GM23338 (cell line): ENCODE measurements at regions not wholly inside any gene's neighbourhood (a gene's known extent, or its start where the extent isn't known, plus 50 kb on each side); places are given as distances from the start of the nearest gene placed in this dataset.

Experiments used
- ATAC-seq: fragments of 200-7000 bp; cut with Tn5 transposase; 3 replicates; pipeline ENCODE4 v1.9.1; 2020
- DNase-seq: peaks from one replicate; pipeline ENCODE4 v3.0.0-alpha.2; 2015; ENCODE audit warnings: low spot score
- H2AFZ ChIP-seq: fragments of 200-600 bp; sonication (generic); 2 replicates; pipeline ENCODE4 v1.8.0; 2016; ENCODE audit warnings: antibody characterized with exemption, mild to moderate bottlenecking, moderate library complexity
- H3F3A ChIP-seq: fragments of 200-600 bp; sonication (generic); replicated peaks from 2 replicates; pipeline ENCODE4 v1.8.0; 2017; ENCODE audit warnings: antibody characterized with exemption, mixed run types, low read depth
- H3K27ac ChIP-seq: fragments of 200-600 bp; sonication (generic); 2 replicates; pipeline ENCODE4 v1.6.1; 2016; ENCODE audit warnings: low read depth
- H3K27me3 ChIP-seq: fragments of 200-600 bp; sonication (generic); 2 replicates; pipeline ENCODE4 v1.8.0; 2016; ENCODE audit warnings: mild to moderate bottlenecking, mixed run types, moderate library complexity; ENCODE audit not compliant: insufficient read depth
- H3K36me3 ChIP-seq: fragments of 200-600 bp; sonication (generic); 2 replicates; pipeline ENCODE4 v1.8.0; 2016; ENCODE audit warnings: mild to moderate bottlenecking; ENCODE audit not compliant: insufficient read depth
- H3K4me1 ChIP-seq: fragments of 200-600 bp; sonication (generic); 2 replicates; pipeline ENCODE4 v1.8.0; 2016; ENCODE audit warnings: mild to moderate bottlenecking, moderate library complexity; ENCODE audit not compliant: insufficient read depth
- H3K4me2 ChIP-seq: fragments of 200-600 bp; sonication (generic); 2 replicates; pipeline ENCODE4 v1.7.1; 2017; ENCODE audit warnings: mixed run types
- H3K4me3 ChIP-seq: fragments of 200-600 bp; sonication (generic); 2 replicates; pipeline ENCODE4 v1.6.1; 2016; ENCODE audit warnings: mixed run types
- H3K79me2 ChIP-seq: fragments of 200-600 bp; sonication (generic); replicated peaks from 2 replicates; pipeline ENCODE4 v1.8.0; 2017; ENCODE audit warnings: mild to moderate bottlenecking; ENCODE audit not compliant: insufficient read depth
- H3K9me2 ChIP-seq: fragments of 200-600 bp; sonication (generic); 2 replicates; pipeline ENCODE4 v1.8.0; 2017; ENCODE audit not compliant: insufficient read depth
- H4K20me1 ChIP-seq: fragments of 200-600 bp; sonication (generic); replicated peaks from 2 replicates; pipeline ENCODE4 v1.8.0; 2017; ENCODE audit warnings: mild to moderate bottlenecking; ENCODE audit not compliant: insufficient read depth
- H3K27ac Mint-ChIP-seq: 2 replicates; pipeline ENCODE4 v1.8.0; 2020; ENCODE audit warnings: inconsistent platforms, mild to moderate bottlenecking, moderate library complexity, mixed read lengths
- H3K27me3 Mint-ChIP-seq: 3 replicates; pipeline ENCODE4 v1.8.0; 2022; ENCODE audit warnings: low read depth, mild to moderate bottlenecking, moderate library complexity, mixed read lengths, inconsistent platforms; ENCODE audit not compliant: insufficient read depth, poor library complexity
- H3K36me3 Mint-ChIP-seq: 3 replicates; pipeline ENCODE4 v1.8.0; 2021; ENCODE audit warnings: low read depth, mild to moderate bottlenecking, inconsistent platforms, moderate library complexity, mixed read lengths
- H3K4me1 Mint-ChIP-seq: 3 replicates; pipeline ENCODE4 v1.8.0; 2020; ENCODE audit warnings: mild to moderate bottlenecking, inconsistent platforms, mixed read lengths
- H3K4me3 Mint-ChIP-seq: 3 replicates; pipeline ENCODE4 v1.8.0; 2021; ENCODE audit warnings: moderate library complexity, mild to moderate bottlenecking, inconsistent platforms, mixed read lengths
- H3K9me3 Mint-ChIP-seq: 3 replicates; pipeline ENCODE4 v1.8.0; 2020; ENCODE audit warnings: moderate library complexity, mild to moderate bottlenecking, inconsistent platforms, mixed read lengths
- CREB1 ChIP-seq: fragments of 250-450 bp; sonication (Bioruptor Pico); IDR thresholded peaks from 2 replicates; pipeline ENCODE4 v1.5.0; 2020; ENCODE audit warnings: low read depth, mild to moderate bottlenecking, moderate library complexity
- CTCF ChIP-seq, 2 experiments: fragments of 200-600 bp in 1 of 2; sonication (generic) in 1 of 2; conservative IDR thresholded peaks; 2 replicates each; pipeline versions ENCODE4 v1.5.1 to v1.6.1; 2016 to 2017; ENCODE audit warnings: antibody characterized with exemption in 2 of 2, low read depth in 2 of 2, mild to moderate bottlenecking in 2 of 2, moderate library complexity in 1 of 2
- ETS1 ChIP-seq: IDR thresholded peaks from 2 replicates; pipeline ENCODE4 v1.6.1; 2016; ENCODE audit warnings: antibody characterized with exemption
- EZH2 ChIP-seq: fragments of 200-600 bp; sonication (generic); IDR thresholded peaks from one replicate; pipeline ENCODE4 v1.8.0; 2017; ENCODE audit warnings: antibody characterized with exemption, mild to moderate bottlenecking, low read depth; ENCODE audit not compliant: unreplicated experiment
- EZH2phosphoT487 ChIP-seq: fragments of 200-600 bp; sonication (generic); IDR thresholded peaks from one replicate; pipeline ENCODE4 v1.8.1; 2018; ENCODE audit warnings: antibody characterized with exemption; ENCODE audit not compliant: unreplicated experiment
- JUNB ChIP-seq: IDR thresholded peaks from one replicate; pipeline ENCODE4 v1.6.1; 2016; ENCODE audit warnings: antibody characterized with exemption; ENCODE audit not compliant: unreplicated experiment
- POLR2AphosphoS5 ChIP-seq: IDR thresholded peaks from 2 replicates; pipeline ENCODE4 v1.6.1; 2016; ENCODE audit warnings: antibody characterized with exemption, low read depth
- REST ChIP-seq: IDR thresholded peaks from one replicate; pipeline ENCODE4 v1.6.1; 2018; ENCODE audit warnings: antibody characterized with exemption; ENCODE audit not compliant: unreplicated experiment
- ZNF114 ChIP-seq: fragments of 250-450 bp; sonication (Bioruptor Pico); IDR thresholded peaks from 2 replicates; pipeline ENCODE4 v1.5.0; 2020; ENCODE audit warnings: mild to moderate bottlenecking, moderate library complexity
- ZNF462 ChIP-seq: fragments of 250-450 bp; sonication (Bioruptor Pico); IDR thresholded peaks from 2 replicates; pipeline ENCODE4 v1.5.0; 2020; ENCODE audit warnings: mild to moderate bottlenecking, moderate library complexity

- TF ChIP-seq ETS1 (no peak), CREB1 (CRISPR knock-in tag) (no peak), ZNF462 (no peak), ZNF114 (no peak)
These were observed 278.4 kb downstream of the PARN start (continued) for GRCh38 chr16:14351647-14352046.

GRCh38 chr16:14350626-14351025 lies 279.4 kb downstream of the PARN start:
- H3K4me1 ChIP-seq = peaks cover 6% of the 10 kb centered on the region
- peaks cover 10% of the 10 kb centered on the region for H3K4me1 Mint-ChIP-seq
- H3K4me3 Mint-ChIP-seq = no peak overlapping the region
- H3K4me3 ChIP-seq = no peak overlapping the region
- H3K27me3 ChIP-seq = no peaks in the 10 kb centered on the region
- H3K27ac ChIP-seq = no peak overlapping the region
- H3K27me3 Mint-ChIP-seq = peaks cover 9% of the 10 kb centered on the region
- no peak for ATAC-seq
- H3K36me3 ChIP-seq = no peaks in the 10 kb centered on the region
- H3K4me2 ChIP-seq = no peak overlapping the region
- H3K27ac Mint-ChIP-seq = no peak overlapping the region
- peaks cover 3% of the 10 kb centered on the region; the same call in 2 of the 3 replicates for H3K9me3 Mint-ChIP-seq
- H3F3A ChIP-seq = no peaks in the 10 kb centered on the region
- H3K79me2 ChIP-seq = no peaks in the 10 kb centered on the region
- no peak for DNase-seq
- H3K9me2 ChIP-seq = 0 out of 2 replicates have a peak, but pooled peaks cover 3% of the 10 kb centered on the region
- H3K36me3 Mint-ChIP-seq = no peaks in the 10 kb centered on the region
- H4K20me1 ChIP-seq = no peaks in the 10 kb centered on the region
- peak overlapping the region; percentile 86; the same call in 1 of the 2 replicates for H2AFZ ChIP-seq
- TF ChIP-seq JUNB (no peak), POLR2AphosphoS5 (no peak), CTCF (conservative IDR thresholded peaks at IDR 0.05; ENCODE audit: low read depth in 2 of 2) (no peak), EZH2 (no peak), REST (no peak), CREB1 (CRISPR knock-in tag) (no peak), EZH2phosphoT487 (no peak), ETS1 (no peak)
